ENCODE measurements at regions not wholly inside any gene's neighbourhood (a gene's known extent, or its start where the extent isn't known, plus 50 kb on each side); places are given as distances from the start of the nearest gene placed in this dataset.

DNA sequence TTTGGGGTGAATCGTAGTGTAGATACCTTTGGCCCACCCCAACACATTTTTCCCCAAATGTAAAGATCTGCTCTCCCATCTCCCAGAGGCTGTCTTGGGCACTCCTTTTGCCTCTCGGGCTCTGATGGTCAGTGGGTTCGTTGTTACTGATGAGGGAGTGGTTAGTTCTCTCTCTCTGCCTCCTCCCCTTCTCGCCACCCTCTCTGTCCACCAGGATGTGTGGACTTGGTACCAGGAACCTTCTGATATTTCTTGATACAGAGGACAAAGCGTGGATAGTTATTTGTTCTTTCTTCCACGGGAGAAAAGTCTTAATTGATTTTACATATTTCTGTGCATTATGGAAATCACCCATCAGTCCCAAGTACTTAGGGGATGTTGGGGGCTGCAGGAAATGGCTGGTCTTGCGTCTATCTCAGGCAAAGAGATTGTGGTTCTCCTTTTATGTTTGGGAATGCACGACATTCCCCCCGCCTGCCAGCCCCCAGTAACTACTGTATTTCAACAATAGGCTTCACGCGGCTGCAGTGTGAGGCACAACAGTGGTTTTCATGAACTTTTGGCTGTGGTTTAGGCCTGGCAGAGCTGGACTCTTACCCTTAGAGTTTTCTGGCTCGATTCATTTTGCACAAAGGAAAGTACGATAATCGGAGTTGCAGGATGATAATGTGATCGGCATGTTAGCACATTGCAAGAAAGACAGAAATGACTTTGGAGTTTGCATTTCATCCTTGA lies 79.0 kb upstream of the ZNF536 start:
- Histone ChIP-seq H3K9me3 (no peaks in the 10 kb centered on the region), H2AFZ (ENCODE audit: low read depth) (no peak overlapping the region), H3K79me2 (ENCODE audit: insufficient read depth) (no peaks in the 10 kb centered on the region), H3K9ac (no peak overlapping the region), H3K4me1 (ENCODE audit: control insufficient read depth in 1 of 2, insufficient read depth in 2 of 2, low read depth in 1 of 2, low read length in 1 of 2) (peaks cover 0 to 7% of the 10 kb centered on the region in 2 experiments; a peak in 1 of 4 replicates), H4K20me1 (ENCODE audit: insufficient read depth) (no peaks in the 10 kb centered on the region), H3K36me3 (replicated peaks in 1 of 2; ENCODE audit: control insufficient read depth in 1 of 2, insufficient read depth in 2 of 2, low read length in 1 of 2) (no peaks in the 10 kb centered on the region), H3K4me2 (no peak overlapping the region), H3K9me2 (no peaks in the 10 kb centered on the region), H3K27ac (ENCODE audit: low read depth in 2 of 2, low read length in 1 of 2) (no peak overlapping the region; a peak in 1 of 4 replicates), H3K27me3 (ENCODE audit: insufficient read depth) (no peaks in the 10 kb centered on the region), H3F3A (replicated peaks; ENCODE audit: insufficient read depth) (no peaks in the 10 kb centered on the region), H3K4me3 (ENCODE audit: low read depth in 2 of 2, low read length in 1 of 2) (no peak overlapping the region)
- 44% methylated on average over 15 of the region's 15 CpGs for WGBS (ENCODE audit: low lambda C conversion rate)
- CTCF ChIA-PET = interaction anchor here (0.7 to 1.1 kb wide), 2 partner anchors 15 to 21 kb away, joined by 3 to 4 read pairs; no protein-coding TSS in a partner anchor
- no peak for DNase-seq
- POLR2A ChIA-PET = no interaction called here
- TF ChIP-seq EP300 (IDR thresholded peaks at IDR 0.05; ENCODE audit: borderline replicate concordance in 1 of 2, low read depth in 1 of 2, low read length in 1 of 2) (no peak), CHD2 (IDR thresholded peaks at IDR 0.05; ENCODE audit: low read length, partially characterized antibody) (no peak), MEF2A (IDR thresholded peaks at IDR 0.05; ENCODE audit: borderline replicate concordance, low read depth) (no peak), SIN3A (IDR thresholded peaks at IDR 0.05; ENCODE audit: borderline replicate concordance, low read depth, low read length) (no peak), RCOR1 (IDR thresholded peaks at IDR 0.05; ENCODE audit: low read length) (no peak)
- TF ChIP-seq, protein P1, sequence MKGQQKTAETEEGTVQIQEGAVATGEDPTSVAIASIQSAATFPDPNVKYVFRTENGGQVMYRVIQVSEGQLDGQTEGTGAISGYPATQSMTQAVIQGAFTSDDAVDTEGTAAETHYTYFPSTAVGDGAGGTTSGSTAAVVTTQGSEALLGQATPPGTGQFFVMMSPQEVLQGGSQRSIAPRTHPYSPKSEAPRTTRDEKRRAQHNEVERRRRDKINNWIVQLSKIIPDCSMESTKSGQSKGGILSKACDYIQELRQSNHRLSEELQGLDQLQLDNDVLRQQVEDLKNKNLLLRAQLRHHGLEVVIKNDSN (IDR thresholded peaks at IDR 0.05; ENCODE audit: borderline replicate concordance, low read depth) = no peak

GRCh38 chr19:30297969-30298368 lies 74.2 kb upstream of the ZNF536 start:
- Histone ChIP-seq H3K27ac (ENCODE audit: low read depth in 2 of 2, low read length in 1 of 2) (no peak overlapping the region), H3K9me3 (no peaks in the 10 kb centered on the region), H3K27me3 (ENCODE audit: insufficient read depth) (no peaks in the 10 kb centered on the region), H3K9me2 (no peaks in the 10 kb centered on the region), H3K79me2 (ENCODE audit: insufficient read depth) (no peaks in the 10 kb centered on the region), H2AFZ (ENCODE audit: low read depth) (no peak overlapping the region), H3K4me2 (no peak overlapping the region), H3K36me3 (replicated peaks in 1 of 2; ENCODE audit: control insufficient read depth in 1 of 2, insufficient read depth in 2 of 2, low read length in 1 of 2) (no peaks in the 10 kb centered on the region), H4K20me1 (ENCODE audit: insufficient read depth) (no peaks in the 10 kb centered on the region), H3K9ac (no peak overlapping the region), H3K4me3 (ENCODE audit: low read depth in 2 of 2, low read length in 1 of 2) (no peak overlapping the region), H3K4me1 (ENCODE audit: control insufficient read depth in 1 of 2, insufficient read depth in 2 of 2, low read depth in 1 of 2, low read length in 1 of 2) (peaks cover 0 to 7% of the 10 kb centered on the region in 2 experiments; a peak in 1 of 4 replicates), H3F3A (replicated peaks; ENCODE audit: insufficient read depth) (no peaks in the 10 kb centered on the region)
- POLR2A ChIA-PET = no interaction called here
- TF ChIP-seq NRF1 (IDR thresholded peaks at IDR 0.05; ENCODE audit: low read depth, low read length) (no peak), ELF1 (IDR thresholded peaks at IDR 0.05) (no peak), RFX5 (IDR thresholded peaks at IDR 0.05; ENCODE audit: low read length) (no peak), PBX3 (IDR thresholded peaks at IDR 0.05) (no peak), EZH2phosphoT487 (IDR thresholded peaks at IDR 0.05; ENCODE audit: borderline replicate concordance, low read depth) (no peak), RAD21 (IDR thresholded peaks at IDR 0.05; ENCODE audit: low read length) (no peak), YY1 (IDR thresholded peaks at IDR 0.05; ENCODE audit: low read depth) (no peak), EP300 (IDR thresholded peaks at IDR 0.05; ENCODE audit: borderline replicate concordance in 1 of 2, low read depth in 1 of 2, low read length in 1 of 2) (no peak), FOSL2 (IDR thresholded peaks at IDR 0.05; ENCODE audit: borderline replicate concordance, low read depth) (no peak), GATA2 (CRISPR knock-in tag; IDR thresholded peaks at IDR 0.05) (no peak)
- TF ChIP-seq, protein P2, sequence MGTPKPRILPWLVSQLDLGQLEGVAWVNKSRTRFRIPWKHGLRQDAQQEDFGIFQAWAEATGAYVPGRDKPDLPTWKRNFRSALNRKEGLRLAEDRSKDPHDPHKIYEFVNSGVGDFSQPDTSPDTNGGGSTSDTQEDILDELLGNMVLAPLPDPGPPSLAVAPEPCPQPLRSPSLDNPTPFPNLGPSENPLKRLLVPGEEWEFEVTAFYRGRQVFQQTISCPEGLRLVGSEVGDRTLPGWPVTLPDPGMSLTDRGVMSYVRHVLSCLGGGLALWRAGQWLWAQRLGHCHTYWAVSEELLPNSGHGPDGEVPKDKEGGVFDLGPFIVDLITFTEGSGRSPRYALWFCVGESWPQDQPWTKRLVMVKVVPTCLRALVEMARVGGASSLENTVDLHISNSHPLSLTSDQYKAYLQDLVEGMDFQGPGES (IDR thresholded peaks at IDR 0.05; ENCODE audit: low read depth, low read length) = no peak
- TF ChIP-seq, protein P3, sequence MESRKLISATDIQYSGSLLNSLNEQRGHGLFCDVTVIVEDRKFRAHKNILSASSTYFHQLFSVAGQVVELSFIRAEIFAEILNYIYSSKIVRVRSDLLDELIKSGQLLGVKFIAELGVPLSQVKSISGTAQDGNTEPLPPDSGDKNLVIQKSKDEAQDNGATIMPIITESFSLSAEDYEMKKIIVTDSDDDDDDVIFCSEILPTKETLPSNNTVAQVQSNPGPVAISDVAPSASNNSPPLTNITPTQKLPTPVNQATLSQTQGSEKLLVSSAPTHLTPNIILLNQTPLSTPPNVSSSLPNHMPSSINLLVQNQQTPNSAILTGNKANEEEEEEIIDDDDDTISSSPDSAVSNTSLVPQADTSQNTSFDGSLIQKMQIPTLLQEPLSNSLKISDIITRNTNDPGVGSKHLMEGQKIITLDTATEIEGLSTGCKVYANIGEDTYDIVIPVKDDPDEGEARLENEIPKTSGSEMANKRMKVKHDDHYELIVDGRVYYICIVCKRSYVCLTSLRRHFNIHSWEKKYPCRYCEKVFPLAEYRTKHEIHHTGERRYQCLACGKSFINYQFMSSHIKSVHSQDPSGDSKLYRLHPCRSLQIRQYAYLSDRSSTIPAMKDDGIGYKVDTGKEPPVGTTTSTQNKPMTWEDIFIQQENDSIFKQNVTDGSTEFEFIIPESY (IDR thresholded peaks at IDR 0.05; ENCODE audit: borderline replicate concordance, low read depth) = no peak
- CTCF ChIA-PET = no interaction called here
- DNase-seq = no peak
- 60% methylated on average over 9 of the region's 9 CpGs for WGBS (ENCODE audit: low lambda C conversion rate)

Measured in SK-N-SH (cell line).